GM18520 (cell line): ENCODE measurements at regions not wholly inside any gene's neighbourhood (a gene's known extent, or its start where the extent isn't known, plus 50 kb on each side); places are given as distances from the start of the nearest gene placed in this dataset.

Experiments used
- ATAC-seq: cut with Tn5 transposase; IDR thresholded peaks from one replicate; pipeline ENCODE4 v1.9.1; 2021; ENCODE audit not compliant: unreplicated experiment

GRCh38 chr1:172976222-172977041, 74.3 kb downstream of the TNFSF18 start:
- ATAC-seq = no peak

GRCh38 chr1:172977296-172978017, 73.3 kb downstream of the TNFSF18 start:
- ATAC-seq = no peak

GRCh38 chr1:172978595-172978994, 72.1 kb downstream of the TNFSF18 start:
- ATAC-seq = no peak

- ATAC-seq = no peak
Measured at GRCh38 chr1:172979828-172980227, 70.9 kb downstream of the TNFSF18 start.

- ATAC-seq = no peak
Measured at GRCh38 chr1:172980456-172980855, 70.3 kb downstream of the TNFSF18 start.

GRCh38 chr1:172980971-172981370, 69.8 kb downstream of the TNFSF18 start:
- no peak for ATAC-seq
